GM18867 (cell line): ENCODE measurements at regions not wholly inside any gene's neighbourhood (a gene's known extent, or its start where the extent isn't known, plus 50 kb on each side); places are given as distances from the start of the nearest gene placed in this dataset.

Source experiments
- ATAC-seq: cut with Tn5 transposase; IDR thresholded peaks from one replicate; pipeline ENCODE4 v1.9.1; 2021; ENCODE audit warnings: mild to moderate bottlenecking, moderate library complexity; ENCODE audit not compliant: unreplicated experiment

- ATAC-seq, result no peak
These were observed 61.9 kb upstream of the C3orf80 start for GRCh38 chr3:160163229-160163878.

DNA sequence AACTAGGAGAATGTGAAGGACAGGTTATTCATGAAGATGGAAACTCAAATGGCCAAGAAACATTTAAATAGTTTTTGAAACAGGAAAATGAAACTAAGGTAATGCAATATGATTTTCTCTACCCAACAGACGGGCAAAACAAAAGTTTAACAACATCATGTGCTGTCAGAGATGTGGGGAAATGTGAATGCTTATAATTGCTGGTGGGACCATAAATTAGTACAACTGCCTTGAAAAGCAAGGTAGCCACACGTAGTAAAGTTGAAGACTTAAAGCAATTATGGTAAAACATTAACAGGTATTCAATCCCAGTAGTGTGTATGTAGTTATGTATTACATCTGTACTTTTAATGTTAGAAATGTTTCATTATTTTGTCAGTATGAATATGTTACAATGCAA is 57.0 kb upstream of the C3orf80 start:
- ATAC-seq, result no peak

DNA sequence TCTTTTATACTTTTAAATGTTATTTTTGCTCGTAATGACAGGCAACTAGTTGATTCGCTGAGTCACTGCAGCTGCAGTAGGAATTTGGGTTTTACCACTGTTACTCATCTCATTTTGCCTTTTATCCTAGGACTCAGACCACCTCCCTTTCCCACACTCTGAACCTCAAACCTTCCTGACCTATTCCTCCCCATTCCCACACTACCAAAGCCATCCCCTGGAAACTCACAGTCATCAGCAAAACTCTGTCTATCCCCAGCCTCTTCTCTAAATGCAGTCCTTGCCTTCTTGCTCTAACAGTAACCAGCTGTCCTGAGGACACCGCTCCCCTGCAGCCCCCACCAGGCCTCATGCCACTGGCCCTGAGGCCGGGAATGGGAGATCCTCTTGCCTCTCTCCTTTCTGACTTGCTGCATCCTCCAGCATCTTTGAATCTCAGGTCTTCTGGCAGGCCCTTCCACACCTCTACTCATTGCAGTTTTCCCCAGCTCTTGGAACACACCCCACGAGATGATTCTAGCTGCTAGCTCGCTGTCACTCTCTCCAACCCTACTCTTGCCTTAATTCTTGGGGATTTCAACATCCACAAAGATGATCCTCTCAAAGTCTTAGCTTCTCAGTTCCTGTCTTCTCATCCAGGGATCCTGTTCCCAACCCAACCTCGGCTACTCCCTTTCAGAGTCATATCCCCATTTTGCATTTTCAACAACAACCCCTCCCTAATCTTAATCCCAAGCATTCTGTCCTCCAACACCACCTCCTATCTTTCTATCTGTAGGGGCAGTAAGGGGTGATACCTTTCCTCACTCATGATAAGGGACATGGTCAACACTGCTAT is 55.9 kb upstream of the C3orf80 start:
- ATAC-seq, result no peak

DNA sequence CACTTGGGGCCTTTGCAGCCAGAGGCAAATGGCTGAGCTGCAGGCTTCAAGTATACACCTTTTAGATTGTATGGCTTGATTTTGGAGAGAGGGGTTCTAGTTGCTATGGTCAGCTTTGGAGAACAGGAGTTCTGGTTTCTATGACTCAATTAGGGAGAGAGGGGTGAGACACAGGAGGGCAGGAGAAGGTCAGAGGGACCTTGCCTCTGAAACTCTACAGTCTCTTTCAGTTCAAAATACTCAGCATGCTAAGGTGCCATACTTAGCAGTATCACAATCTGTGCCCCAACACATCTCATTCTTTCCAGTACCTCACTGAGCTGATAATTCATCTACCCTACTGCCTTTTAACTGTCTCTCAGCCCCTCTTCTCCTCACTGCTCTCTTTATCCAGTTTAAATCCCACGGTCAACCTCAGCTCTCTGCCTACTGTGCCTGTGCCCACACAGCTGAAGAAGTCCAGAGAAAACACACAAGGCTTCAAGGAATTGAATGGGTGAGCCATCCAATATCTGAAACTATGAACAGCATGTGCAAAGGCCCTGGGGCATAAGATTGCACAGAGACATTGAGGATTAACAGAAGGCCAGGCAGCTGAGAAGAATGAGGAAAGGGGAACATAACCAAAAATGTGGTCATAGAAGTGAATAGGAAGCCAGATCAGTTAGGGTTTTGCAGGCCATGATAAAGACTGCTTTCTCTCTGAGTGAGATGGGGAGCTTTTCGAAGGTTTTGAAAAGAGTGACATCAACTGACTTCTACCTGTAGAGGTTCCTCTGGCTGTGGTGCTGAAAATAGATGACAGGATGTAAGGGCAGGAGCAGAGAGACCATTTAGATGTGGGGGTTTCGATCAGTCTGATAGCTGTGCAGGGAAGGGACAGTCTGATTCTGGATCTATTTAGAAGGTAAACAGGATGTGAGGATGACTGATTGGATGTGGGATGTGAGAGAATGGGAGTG is 54.5 kb upstream of the C3orf80 start:
- ATAC-seq, result peak; percentile 65

DNA sequence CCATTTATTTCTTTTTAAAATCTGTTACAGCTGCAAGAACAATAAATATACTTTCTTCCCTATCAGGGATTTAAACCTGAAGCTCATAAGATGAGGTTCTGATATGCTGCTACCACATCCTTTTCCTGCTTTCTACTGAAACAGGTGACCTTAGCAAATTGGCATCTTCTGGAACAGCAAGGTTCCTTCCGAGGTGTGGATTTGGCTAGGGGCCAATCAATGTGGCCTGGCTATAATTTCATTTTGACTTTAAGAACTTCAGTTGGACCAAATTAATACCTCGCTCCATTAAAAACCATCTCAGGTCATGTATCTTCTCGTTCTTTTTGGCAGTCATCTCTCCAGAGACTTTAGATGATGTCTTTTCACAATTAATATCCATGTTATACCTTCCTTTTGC is 53.4 kb upstream of the C3orf80 start:
- ATAC-seq, result no peak

DNA sequence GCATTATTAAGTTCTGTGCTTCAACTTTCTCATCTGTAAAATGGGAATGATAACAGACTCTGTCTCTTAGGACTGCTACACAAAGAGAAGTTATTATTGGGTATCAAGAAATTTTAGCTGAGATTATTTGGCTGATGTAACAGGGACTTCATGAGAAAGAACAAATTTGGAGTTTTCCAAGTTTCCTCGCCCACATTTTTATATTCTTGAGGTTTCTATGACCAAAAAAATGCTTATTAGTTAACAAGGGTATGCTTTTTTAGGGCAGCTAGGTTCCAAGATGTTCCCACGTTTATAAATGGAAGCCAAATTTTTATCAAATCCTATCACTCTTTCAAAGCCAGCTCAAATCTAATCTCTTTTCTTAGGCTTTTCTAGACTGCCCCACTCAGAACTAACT is 50.6 kb upstream of the C3orf80 start:
- ATAC-seq, result no peak
